ENCODE measurements at regions not wholly inside any gene's neighbourhood (a gene's known extent, or its start where the extent isn't known, plus 50 kb on each side); places are given as distances from the start of the nearest gene placed in this dataset.

- Histone ChIP-seq H3K36me3 (ENCODE audit: control insufficient read depth, insufficient read depth, low read length) (no peaks in the 10 kb centered on the region), H3K27ac (ENCODE audit: low read depth, low read length) (no peak overlapping the region), H3K4me1 (ENCODE audit: control insufficient read depth, insufficient read depth, low read length) (no peaks in the 10 kb centered on the region), H3K9ac (ENCODE audit: low read length) (no peak overlapping the region), H3K4me3 (ENCODE audit: low read depth, low read length) (no peak overlapping the region), H3K9me3 (ENCODE audit: control insufficient read depth, insufficient read depth, low read depth, low read length) (peaks cover 79% of the 10 kb centered on the region), H3K27me3 (ENCODE audit: control insufficient read depth, insufficient read depth, low read length) (no peaks in the 10 kb centered on the region)
These were observed 966.7 kb upstream of the ZNF722 start for GRCh38 chr7:63031838-63032436.

GRCh38 chr7:63037242-63037641 is 961.4 kb upstream of the ZNF722 start:
- Histone ChIP-seq H3K27ac (ENCODE audit: low read depth, low read length) (no peak overlapping the region), H3K4me1 (ENCODE audit: control insufficient read depth, insufficient read depth, low read length) (no peaks in the 10 kb centered on the region), H3K9ac (ENCODE audit: low read length) (no peak overlapping the region), H3K9me3 (ENCODE audit: control insufficient read depth, insufficient read depth, low read depth, low read length) (peaks cover 86% of the 10 kb centered on the region), H3K36me3 (ENCODE audit: control insufficient read depth, insufficient read depth, low read length) (no peaks in the 10 kb centered on the region), H3K4me3 (ENCODE audit: low read depth, low read length) (no peak overlapping the region), H3K27me3 (ENCODE audit: control insufficient read depth, insufficient read depth, low read length) (no peaks in the 10 kb centered on the region)

GRCh38 chr7:63038987-63039386 is 959.7 kb upstream of the ZNF722 start:
- no peak overlapping the region for H3K27ac ChIP-seq (ENCODE audit: low read depth, low read length)
- no peaks in the 10 kb centered on the region for H3K36me3 ChIP-seq (ENCODE audit: control insufficient read depth, insufficient read depth, low read length)
- no peaks in the 10 kb centered on the region for H3K27me3 ChIP-seq (ENCODE audit: control insufficient read depth, insufficient read depth, low read length)
- no peak overlapping the region for H3K9ac ChIP-seq (ENCODE audit: low read length)
- peaks cover 87% of the 10 kb centered on the region for H3K9me3 ChIP-seq (ENCODE audit: control insufficient read depth, insufficient read depth, low read depth, low read length)
- H3K4me3 ChIP-seq (ENCODE audit: low read depth, low read length) = no peak overlapping the region
- H3K4me1 ChIP-seq (ENCODE audit: control insufficient read depth, insufficient read depth, low read length) = no peaks in the 10 kb centered on the region

GRCh38 chr7:63039882-63040281 is 958.8 kb upstream of the ZNF722 start:
- Histone ChIP-seq H3K27me3 (ENCODE audit: control insufficient read depth, insufficient read depth, low read length) (no peaks in the 10 kb centered on the region), H3K4me1 (ENCODE audit: control insufficient read depth, insufficient read depth, low read length) (no peaks in the 10 kb centered on the region), H3K9ac (ENCODE audit: low read length) (no peak overlapping the region), H3K9me3 (ENCODE audit: control insufficient read depth, insufficient read depth, low read depth, low read length) (peaks cover 89% of the 10 kb centered on the region), H3K4me3 (ENCODE audit: low read depth, low read length) (no peak overlapping the region), H3K36me3 (ENCODE audit: control insufficient read depth, insufficient read depth, low read length) (no peaks in the 10 kb centered on the region), H3K27ac (ENCODE audit: low read depth, low read length) (no peak overlapping the region)

GRCh38 chr7:63040336-63040735 is 958.3 kb upstream of the ZNF722 start:
- peaks cover 89% of the 10 kb centered on the region for H3K9me3 ChIP-seq (ENCODE audit: control insufficient read depth, insufficient read depth, low read depth, low read length)
- H3K36me3 ChIP-seq (ENCODE audit: control insufficient read depth, insufficient read depth, low read length) = no peaks in the 10 kb centered on the region
- no peak overlapping the region for H3K9ac ChIP-seq (ENCODE audit: low read length)

DNA sequence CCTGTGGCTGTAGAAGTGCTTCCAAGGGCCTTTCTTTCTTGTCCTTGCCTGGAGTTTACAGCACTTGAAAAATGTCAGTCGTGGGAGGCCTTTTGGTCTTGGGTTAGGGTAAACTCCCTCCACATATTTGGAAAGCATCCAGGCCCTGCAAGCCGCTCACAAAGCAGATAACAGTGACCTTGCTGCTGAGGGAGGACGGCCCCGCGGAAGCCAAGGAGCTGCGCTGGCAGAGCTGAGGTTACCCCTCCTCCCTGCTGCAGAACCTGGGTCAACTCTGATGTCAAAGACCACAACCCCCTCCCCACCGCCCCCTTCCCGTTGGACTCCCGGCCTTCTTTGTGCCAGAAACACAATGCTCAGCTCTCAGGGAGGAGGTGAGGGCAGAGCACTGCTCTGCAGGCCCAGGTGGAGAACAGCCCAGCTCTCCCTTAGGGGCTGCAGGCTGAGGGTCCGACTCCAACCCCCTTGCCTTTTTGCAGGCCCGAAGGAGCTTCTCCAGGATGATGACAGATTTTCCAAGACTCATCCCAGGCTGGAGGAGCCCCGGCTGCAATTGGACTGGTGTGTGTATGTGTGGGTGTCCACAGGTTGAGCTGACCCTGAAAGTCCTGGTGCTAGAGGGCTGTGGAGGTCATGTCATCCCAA is 957.6 kb upstream of the ZNF722 start:
- Histone ChIP-seq H3K36me3 (ENCODE audit: control insufficient read depth, insufficient read depth, low read length) (no peaks in the 10 kb centered on the region), H3K27me3 (ENCODE audit: control insufficient read depth, insufficient read depth, low read length) (no peaks in the 10 kb centered on the region), H3K4me1 (ENCODE audit: control insufficient read depth, insufficient read depth, low read length) (no peaks in the 10 kb centered on the region), H3K4me3 (ENCODE audit: low read depth, low read length) (no peak overlapping the region), H3K9me3 (ENCODE audit: control insufficient read depth, insufficient read depth, low read depth, low read length) (peaks cover 92% of the 10 kb centered on the region), H3K9ac (ENCODE audit: low read length) (no peak overlapping the region), H3K27ac (ENCODE audit: low read depth, low read length) (no peak overlapping the region)

More at GRCh38 chr7:63040336-63040735, 958.3 kb upstream of the ZNF722 start:
- H3K27me3 ChIP-seq (ENCODE audit: control insufficient read depth, insufficient read depth, low read length) = no peaks in the 10 kb centered on the region
- no peak overlapping the region for H3K27ac ChIP-seq (ENCODE audit: low read depth, low read length)
- H3K4me3 ChIP-seq (ENCODE audit: low read depth, low read length) = no peak overlapping the region
- no peaks in the 10 kb centered on the region for H3K4me1 ChIP-seq (ENCODE audit: control insufficient read depth, insufficient read depth, low read length)

DNA sequence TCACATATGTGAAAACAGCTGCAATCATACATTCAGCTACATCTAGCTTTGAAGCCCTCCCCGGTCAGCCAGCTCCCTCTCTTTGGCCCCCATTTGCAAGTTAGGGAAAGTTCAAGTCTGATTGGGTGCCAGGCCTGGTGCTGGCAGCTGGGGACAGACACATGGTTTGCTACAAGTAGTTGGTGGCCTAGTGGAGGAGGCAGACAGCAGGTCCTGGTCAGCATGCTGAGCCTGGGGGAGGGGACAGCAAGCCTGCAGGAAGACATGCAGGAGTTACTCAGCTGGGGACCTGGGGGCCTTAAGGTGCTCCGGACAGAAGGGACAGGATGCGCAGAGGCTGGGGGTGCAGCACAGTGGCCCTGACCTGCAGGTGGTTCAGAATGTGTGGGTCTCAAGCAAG is 956.9 kb upstream of the ZNF722 start:
- H3K9ac ChIP-seq (ENCODE audit: low read length) = no peak overlapping the region
- H3K4me3 ChIP-seq (ENCODE audit: low read depth, low read length) = no peak overlapping the region
- no peaks in the 10 kb centered on the region for H3K4me1 ChIP-seq (ENCODE audit: control insufficient read depth, insufficient read depth, low read length)
- H3K27ac ChIP-seq (ENCODE audit: low read depth, low read length) = no peak overlapping the region
- H3K9me3 ChIP-seq (ENCODE audit: control insufficient read depth, insufficient read depth, low read depth, low read length) = peaks cover 94% of the 10 kb centered on the region
- no peaks in the 10 kb centered on the region for H3K27me3 ChIP-seq (ENCODE audit: control insufficient read depth, insufficient read depth, low read length)
- H3K36me3 ChIP-seq (ENCODE audit: control insufficient read depth, insufficient read depth, low read length) = no peaks in the 10 kb centered on the region

DNA sequence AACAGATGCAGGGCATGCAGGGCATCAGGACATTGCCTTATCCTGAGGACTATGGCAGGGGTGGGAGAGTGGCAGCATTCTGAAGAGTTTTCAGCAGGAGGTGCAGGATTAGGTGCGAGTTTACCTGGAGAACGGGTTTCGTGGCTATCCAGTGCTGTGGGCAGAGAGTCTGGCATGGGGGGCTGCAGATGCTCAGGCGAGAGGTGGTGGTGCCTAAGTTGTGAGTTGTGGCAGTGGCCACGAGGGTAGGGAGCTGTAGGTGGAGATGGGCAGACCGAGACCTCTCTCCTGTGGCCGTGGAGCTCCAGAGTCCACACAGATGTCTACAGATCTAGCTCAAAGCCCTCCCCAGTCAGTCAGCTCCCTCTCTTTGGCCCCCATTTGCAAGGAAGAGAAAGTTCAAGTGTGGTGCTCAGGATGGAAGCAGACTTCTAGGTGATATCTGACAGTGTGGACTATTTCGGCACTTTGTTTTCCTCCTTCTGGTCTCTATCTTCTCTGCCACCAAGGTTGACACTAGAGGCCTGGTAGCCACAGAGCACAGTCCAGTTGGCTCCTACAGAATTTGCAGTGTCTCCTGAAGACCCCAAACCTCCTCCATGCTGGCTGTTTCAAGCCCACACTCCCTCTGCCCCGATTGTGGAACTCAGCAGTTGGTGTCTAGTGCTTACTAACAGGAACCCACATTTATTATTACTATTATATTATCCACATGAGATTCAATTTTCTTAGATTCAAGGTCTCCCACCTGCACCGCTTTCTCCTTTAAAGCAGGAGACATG is 955.7 kb upstream of the ZNF722 start:
- Histone ChIP-seq H3K9me3 (ENCODE audit: control insufficient read depth, insufficient read depth, low read depth, low read length) (peaks cover 96% of the 10 kb centered on the region), H3K27me3 (ENCODE audit: control insufficient read depth, insufficient read depth, low read length) (no peaks in the 10 kb centered on the region), H3K27ac (ENCODE audit: low read depth, low read length) (no peak overlapping the region)

DNA sequence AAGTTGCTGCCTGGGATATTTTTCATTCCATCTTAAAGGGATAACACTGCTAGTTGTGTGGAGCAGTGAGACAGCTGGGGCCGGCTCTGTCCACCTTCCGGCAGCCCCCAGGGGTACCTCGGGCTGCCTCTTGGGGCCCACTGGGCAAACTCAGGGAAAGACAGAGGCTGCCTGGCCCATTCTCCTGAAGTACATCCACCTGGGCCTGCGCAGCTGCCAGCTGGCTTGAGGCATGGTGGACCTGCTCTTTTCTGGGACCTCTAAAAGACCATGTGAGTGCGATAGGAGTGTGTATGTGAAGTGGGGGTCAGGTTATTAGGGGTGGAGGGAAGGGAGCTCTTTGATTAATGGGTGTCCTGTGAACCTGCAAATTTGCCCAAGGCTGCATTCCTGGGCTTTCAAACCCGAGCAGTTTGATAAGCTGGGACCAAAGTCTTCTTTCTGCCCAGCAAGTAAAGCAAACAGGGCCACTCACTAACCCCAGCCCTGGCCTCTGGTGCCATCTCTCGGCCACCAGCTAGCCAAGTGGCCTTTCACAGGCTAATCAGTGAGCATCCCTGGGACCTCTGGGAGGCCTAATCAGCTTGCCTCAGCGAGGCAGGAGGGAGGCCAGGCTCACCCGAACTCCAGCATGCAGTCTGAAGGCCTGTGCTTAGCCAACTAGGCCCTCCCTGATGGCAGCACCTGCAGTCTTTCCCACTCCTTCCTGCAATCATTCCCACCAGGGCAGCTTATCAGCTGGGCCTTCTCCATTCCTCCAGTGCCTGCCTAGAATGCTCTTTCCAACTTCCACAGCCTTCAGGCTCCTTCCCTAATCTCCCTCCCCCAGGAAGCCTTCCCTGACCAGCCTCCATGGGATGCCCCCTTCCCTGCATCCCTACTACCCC is 954.7 kb upstream of the ZNF722 start:
- H3K9me3 ChIP-seq (ENCODE audit: control insufficient read depth, insufficient read depth, low read depth, low read length) = peaks cover 97% of the 10 kb centered on the region

More for the DNA sequence above, 955.7 kb upstream of the ZNF722 start:
- Histone ChIP-seq H3K9ac (ENCODE audit: low read length) (no peak overlapping the region), H3K36me3 (ENCODE audit: control insufficient read depth, insufficient read depth, low read length) (no peaks in the 10 kb centered on the region), H3K4me1 (ENCODE audit: control insufficient read depth, insufficient read depth, low read length) (no peaks in the 10 kb centered on the region), H3K4me3 (ENCODE audit: low read depth, low read length) (no peak overlapping the region)

GRCh38 chr7:63044721-63045120 is 953.9 kb upstream of the ZNF722 start:
- no peaks in the 10 kb centered on the region for H3K36me3 ChIP-seq (ENCODE audit: control insufficient read depth, insufficient read depth, low read length)
- H3K9ac ChIP-seq (ENCODE audit: low read length) = no peak overlapping the region
- H3K9me3 ChIP-seq (ENCODE audit: control insufficient read depth, insufficient read depth, low read depth, low read length) = peaks cover 97% of the 10 kb centered on the region
- H3K4me1 ChIP-seq (ENCODE audit: control insufficient read depth, insufficient read depth, low read length) = no peaks in the 10 kb centered on the region
- H3K4me3 ChIP-seq (ENCODE audit: low read depth, low read length) = no peak overlapping the region
- H3K27me3 ChIP-seq (ENCODE audit: control insufficient read depth, insufficient read depth, low read length) = no peaks in the 10 kb centered on the region
- H3K27ac ChIP-seq (ENCODE audit: low read depth, low read length) = no peak overlapping the region

More for the DNA sequence above, 954.7 kb upstream of the ZNF722 start:
- no peak overlapping the region for H3K27ac ChIP-seq (ENCODE audit: low read depth, low read length)
- H3K4me3 ChIP-seq (ENCODE audit: low read depth, low read length) = no peak overlapping the region
- H3K9ac ChIP-seq (ENCODE audit: low read length) = no peak overlapping the region
- no peaks in the 10 kb centered on the region for H3K4me1 ChIP-seq (ENCODE audit: control insufficient read depth, insufficient read depth, low read length)
- no peaks in the 10 kb centered on the region for H3K27me3 ChIP-seq (ENCODE audit: control insufficient read depth, insufficient read depth, low read length)
- no peaks in the 10 kb centered on the region for H3K36me3 ChIP-seq (ENCODE audit: control insufficient read depth, insufficient read depth, low read length)
